Nephron (organoid): ENCODE measurements at regions not wholly inside any gene's neighbourhood (a gene's known extent, or its start where the extent isn't known, plus 50 kb on each side); places are given as distances from the start of the nearest gene placed in this dataset.
"Not testable (repeated sequence)": the region's sequence is repeated elsewhere in the genome, so short reads cannot be mapped to it uniquely, and the experiment has no call there.

Experiments used
- H3K27ac Mint-ChIP-seq, 3 experiments: 2 replicates each; pipeline ENCODE4 v1.8.0; 2020; ENCODE audit warnings: mixed read lengths in 3 of 3, mild to moderate bottlenecking in 2 of 3, moderate library complexity in 1 of 3
- H3K27me3 Mint-ChIP-seq: 2 replicates; pipeline ENCODE4 v1.8.0; 2021; ENCODE audit warnings: low read depth, mild to moderate bottlenecking, moderate library complexity, mixed read lengths
- H3K36me3 Mint-ChIP-seq: 2 replicates; pipeline ENCODE4 v1.8.0; 2020; ENCODE audit warnings: low read depth, mixed read lengths
- H3K4me1 Mint-ChIP-seq: 2 replicates; pipeline ENCODE4 v1.8.0; 2020; ENCODE audit warnings: mixed read lengths
- H3K4me3 Mint-ChIP-seq, 3 experiments: 2 replicates each; pipeline ENCODE4 v1.8.0; 2020; ENCODE audit warnings: mild to moderate bottlenecking in 3 of 3, mixed read lengths in 3 of 3, moderate library complexity in 2 of 3
- H3K9me3 Mint-ChIP-seq: 2 replicates; pipeline ENCODE4 v1.8.0; 2020; ENCODE audit warnings: mixed read lengths
- CTCF ChIP-seq, 3 experiments: fragments of 200-600 bp; sonication (generic); IDR thresholded peaks; one replicate each; pipeline ENCODE4 v1.5.0; 2021; ENCODE audit warnings: antibody characterized with exemption in 3 of 3; ENCODE audit not compliant: unreplicated experiment in 3 of 3

GRCh38 chr7:16940776-16941175 is 59.0 kb upstream of the AGR3 start:
- Mint-ChIP-seq H3K4me3 (no peak overlapping the region), H3K27me3 (no peaks in the 10 kb centered on the region), H3K27ac (peak overlapping the region in 2 of 3 experiments; percentile 29 to 31), H3K36me3 (no peaks in the 10 kb centered on the region), H3K4me1 (no peaks in the 10 kb centered on the region), H3K9me3 (peaks cover 11% of the 10 kb centered on the region)
- no peak for TF ChIP-seq CTCF (IDR thresholded peaks at IDR 0.05; ENCODE audit: unreplicated experiment in 3 of 3)

GRCh38 chr7:16942929-16943509 is 61.2 kb upstream of the AGR3 start:
- TF ChIP-seq CTCF (IDR thresholded peaks at IDR 0.05; ENCODE audit: unreplicated experiment in 3 of 3): no peak
- Mint-ChIP-seq H3K36me3 (no peaks in the 10 kb centered on the region), H3K4me1 (no peaks in the 10 kb centered on the region), H3K27me3 (no peaks in the 10 kb centered on the region), H3K9me3 (peaks cover 22% of the 10 kb centered on the region), H3K4me3 (no peak overlapping the region), H3K27ac (no peak overlapping the region)

GRCh38 chr7:16944936-16945335 is 63.2 kb upstream of the AGR3 start:
- Mint-ChIP-seq H3K27ac (no peak overlapping the region), H3K4me3 (no peak overlapping the region), H3K36me3 (no peaks in the 10 kb centered on the region), H3K4me1 (no peaks in the 10 kb centered on the region), H3K27me3 (peaks cover 3% of the 10 kb centered on the region), H3K9me3 (peaks cover 35% of the 10 kb centered on the region)
- no peak for TF ChIP-seq CTCF (IDR thresholded peaks at IDR 0.05; ENCODE audit: unreplicated experiment in 3 of 3)

GRCh38 chr7:16945372-16945771 is 63.6 kb upstream of the AGR3 start:
- Mint-ChIP-seq H3K9me3 (peaks cover 35% of the 10 kb centered on the region), H3K4me3 (no peak overlapping the region), H3K27me3 (peaks cover 3% of the 10 kb centered on the region), H3K36me3 (no peaks in the 10 kb centered on the region), H3K4me1 (no peaks in the 10 kb centered on the region), H3K27ac (no peak overlapping the region)
- no peak for TF ChIP-seq CTCF (IDR thresholded peaks at IDR 0.05; ENCODE audit: unreplicated experiment in 3 of 3)

GRCh38 chr7:16948110-16948509 is 66.3 kb upstream of the AGR3 start:
- H3K4me3 Mint-ChIP-seq, H3K4me1 Mint-ChIP-seq, H3K36me3 Mint-ChIP-seq, H3K27ac Mint-ChIP-seq, H3K27me3 Mint-ChIP-seq: not testable (repeated sequence)
- peaks cover 32% of the 10 kb centered on the region for H3K9me3 Mint-ChIP-seq

- peaks cover 15% of the 10 kb centered on the region for H3K4me1 Mint-ChIP-seq
- no peak overlapping the region for H3K4me3 Mint-ChIP-seq
- H3K9me3 Mint-ChIP-seq: peaks cover 24% of the 10 kb centered on the region
- H3K27ac Mint-ChIP-seq: no peak overlapping the region
- H3K36me3 Mint-ChIP-seq: no peaks in the 10 kb centered on the region
- peaks cover 6% of the 10 kb centered on the region for H3K27me3 Mint-ChIP-seq
- TF ChIP-seq CTCF (IDR thresholded peaks at IDR 0.05; ENCODE audit: unreplicated experiment in 3 of 3): no peak
These were observed 69.8 kb upstream of the AGR3 start for GRCh38 chr7:16951483-16952080.
